Neural progenitor cell (in vitro differentiated cells): ENCODE measurements at regions not wholly inside any gene's neighbourhood (a gene's known extent, or its start where the extent isn't known, plus 50 kb on each side); places are given as distances from the start of the nearest gene placed in this dataset.

Source experiments
- DNase-seq: peaks from one replicate; pipeline ENCODE4 v3.0.0-alpha.2; 2016; ENCODE audit warnings: low spot score
- H2AFZ ChIP-seq: fragments of 200-600 bp; sonication (generic); replicated peaks from 2 replicates; pipeline ENCODE4 v1.6.1; 2016; ENCODE audit warnings: antibody characterized with exemption
- H3F3A ChIP-seq: fragments of 200-600 bp; sonication (generic); 2 replicates; pipeline ENCODE4 v1.6.1; 2016; ENCODE audit warnings: antibody characterized with exemption, low read depth
- H3K27ac ChIP-seq: fragments of 200-600 bp; sonication (generic); 2 replicates; pipeline ENCODE4 v1.5.1; 2016; ENCODE audit warnings: mild to moderate bottlenecking
- H3K27me3 ChIP-seq: fragments of 200-600 bp; sonication (generic); 2 replicates; pipeline ENCODE4 v1.6.1; 2016; ENCODE audit warnings: mild to moderate bottlenecking, moderate library complexity
- H3K36me3 ChIP-seq: fragments of 200-600 bp; sonication (generic); 2 replicates; pipeline ENCODE4 v1.5.1; 2016
- H3K4me1 ChIP-seq: fragments of 200-600 bp; sonication (generic); 2 replicates; pipeline ENCODE4 v1.6.1; 2016; ENCODE audit warnings: mixed run types
- H3K4me2 ChIP-seq: fragments of 200-600 bp; sonication (generic); 2 replicates; pipeline ENCODE4 v1.6.1; 2016
- H3K4me3 ChIP-seq: fragments of 200-600 bp; sonication (generic); 2 replicates; pipeline ENCODE4 v1.5.1; 2016
- H3K79me2 ChIP-seq: fragments of 200-600 bp; sonication (generic); 2 replicates; pipeline ENCODE4 v1.6.1; 2016; ENCODE audit warnings: low read depth
- H3K9ac ChIP-seq: fragments of 200-600 bp; sonication (generic); 2 replicates; pipeline ENCODE4 v1.6.1; 2016
- H3K9me3 ChIP-seq: fragments of 200-600 bp; sonication (generic); 2 replicates; pipeline ENCODE4 v1.5.1; 2016; ENCODE audit warnings: low read depth
- H4K20me1 ChIP-seq: fragments of 200-600 bp; sonication (generic); 2 replicates; pipeline ENCODE4 v1.6.1; 2016; ENCODE audit warnings: low read depth
- H3K27ac Mint-ChIP-seq: 3 replicates; pipeline ENCODE4 v1.8.0; 2021; ENCODE audit warnings: mixed read lengths
- H3K27me3 Mint-ChIP-seq: 2 replicates; pipeline ENCODE4 v1.8.0; 2022; ENCODE audit warnings: low read depth, mild to moderate bottlenecking, inconsistent platforms, moderate library complexity, mixed read lengths; ENCODE audit not compliant: insufficient read depth
- H3K36me3 Mint-ChIP-seq: 3 replicates; pipeline ENCODE4 v1.8.0; 2021; ENCODE audit warnings: mixed read lengths
- H3K4me1 Mint-ChIP-seq: 3 replicates; pipeline ENCODE4 v1.8.0; 2021; ENCODE audit warnings: mixed read lengths
- H3K4me3 Mint-ChIP-seq: 3 replicates; pipeline ENCODE4 v1.8.0; 2021; ENCODE audit warnings: mild to moderate bottlenecking, moderate library complexity, mixed read lengths
- H3K9me3 Mint-ChIP-seq: 3 replicates; pipeline ENCODE4 v1.8.0; 2020; ENCODE audit warnings: mixed read lengths
- CTCF ChIP-seq: fragments of 200-600 bp; sonication (generic); IDR thresholded peaks from 2 replicates; pipeline ENCODE4 v1.5.1; 2017; ENCODE audit warnings: antibody characterized with exemption, mild to moderate bottlenecking
- EZH2 ChIP-seq: fragments of 200-600 bp; sonication (generic); IDR thresholded peaks from 2 replicates; pipeline ENCODE4 v1.6.1; 2017; ENCODE audit warnings: antibody characterized with exemption, mild to moderate bottlenecking, moderate library complexity
- EZH2phosphoT487 ChIP-seq: fragments of 200-600 bp; sonication (generic); IDR thresholded peaks from 2 replicates; pipeline ENCODE4 v1.6.1; 2017; ENCODE audit warnings: antibody characterized with exemption

- H3K4me3 ChIP-seq: no peak overlapping the region
- no peak for DNase-seq
- H3K9me3 Mint-ChIP-seq: no peaks in the 10 kb centered on the region
Observed at GRCh38 chr2:228798458-228799207, 472.5 kb downstream of the PID1 start.

GRCh38 chr2:228796386-228796785, 474.7 kb downstream of the PID1 start:
- Histone ChIP-seq H3K79me2 (no peaks in the 10 kb centered on the region), H4K20me1 (no peaks in the 10 kb centered on the region), H3K4me3 (no peak overlapping the region), H3K9me3 (no peaks in the 10 kb centered on the region), H3K9ac (no peak overlapping the region), H3F3A (no peaks in the 10 kb centered on the region), H2AFZ (no peak overlapping the region), H3K4me2 (no peak overlapping the region), H3K27me3 (no peaks in the 10 kb centered on the region), H3K36me3 (no peaks in the 10 kb centered on the region), H3K4me1 (no peaks in the 10 kb centered on the region), H3K27ac (no peak overlapping the region)
- Mint-ChIP-seq H3K4me3 (no peak overlapping the region), H3K4me1 (no peaks in the 10 kb centered on the region), H3K36me3 (no peaks in the 10 kb centered on the region), H3K9me3 (no peaks in the 10 kb centered on the region), H3K27ac (no peak overlapping the region), H3K27me3 (peaks cover 6% of the 10 kb centered on the region)
- no peak for DNase-seq
- TF ChIP-seq EZH2 (no peak), CTCF (no peak), EZH2phosphoT487 (no peak)

More at GRCh38 chr2:228798458-228799207, 472.5 kb downstream of the PID1 start:
- Mint-ChIP-seq H3K4me1 (no peaks in the 10 kb centered on the region), H3K36me3 (no peaks in the 10 kb centered on the region), H3K4me3 (no peak overlapping the region), H3K27me3 (peaks cover 3% of the 10 kb centered on the region), H3K27ac (no peak overlapping the region)
- TF ChIP-seq EZH2: no peak
- no peak for TF ChIP-seq CTCF
- no peak for TF ChIP-seq EZH2phosphoT487
- Histone ChIP-seq H3K9ac (no peak overlapping the region), H4K20me1 (no peaks in the 10 kb centered on the region), H3K79me2 (no peaks in the 10 kb centered on the region), H3K27me3 (no peaks in the 10 kb centered on the region), H3K36me3 (no peaks in the 10 kb centered on the region), H2AFZ (no peak overlapping the region), H3K9me3 (no peaks in the 10 kb centered on the region), H3K4me1 (no peaks in the 10 kb centered on the region), H3K27ac (no peak overlapping the region), H3F3A (no peaks in the 10 kb centered on the region), H3K4me2 (no peak overlapping the region)

- no peak overlapping the region for H3K4me3 ChIP-seq
- Mint-ChIP-seq H3K4me3 (no peak overlapping the region), H3K4me1 (no peaks in the 10 kb centered on the region), H3K9me3 (no peaks in the 10 kb centered on the region), H3K27me3 (peaks cover 6% of the 10 kb centered on the region), H3K36me3 (no peaks in the 10 kb centered on the region), H3K27ac (no peak overlapping the region)
- no peak for DNase-seq
- no peak overlapping the region for H3K4me2 ChIP-seq
- no peak overlapping the region for H3K27ac ChIP-seq
- no peaks in the 10 kb centered on the region for H3F3A ChIP-seq
- H3K27me3 ChIP-seq: no peaks in the 10 kb centered on the region
- no peaks in the 10 kb centered on the region for H3K79me2 ChIP-seq
- no peaks in the 10 kb centered on the region for H3K4me1 ChIP-seq
- no peaks in the 10 kb centered on the region for H4K20me1 ChIP-seq
- TF ChIP-seq EZH2phosphoT487: no peak
- TF ChIP-seq CTCF: no peak
- no peak for TF ChIP-seq EZH2
- no peaks in the 10 kb centered on the region for H3K36me3 ChIP-seq
- no peaks in the 10 kb centered on the region for H3K9me3 ChIP-seq
- H3K9ac ChIP-seq: no peak overlapping the region
- H2AFZ ChIP-seq: no peak overlapping the region
Observed at GRCh38 chr2:228793116-228793515, 478.0 kb downstream of the PID1 start.
